ENCODE measurements at regions not wholly inside any gene's neighbourhood (a gene's known extent, or its start where the extent isn't known, plus 50 kb on each side); places are given as distances from the start of the nearest gene placed in this dataset.

DNA sequence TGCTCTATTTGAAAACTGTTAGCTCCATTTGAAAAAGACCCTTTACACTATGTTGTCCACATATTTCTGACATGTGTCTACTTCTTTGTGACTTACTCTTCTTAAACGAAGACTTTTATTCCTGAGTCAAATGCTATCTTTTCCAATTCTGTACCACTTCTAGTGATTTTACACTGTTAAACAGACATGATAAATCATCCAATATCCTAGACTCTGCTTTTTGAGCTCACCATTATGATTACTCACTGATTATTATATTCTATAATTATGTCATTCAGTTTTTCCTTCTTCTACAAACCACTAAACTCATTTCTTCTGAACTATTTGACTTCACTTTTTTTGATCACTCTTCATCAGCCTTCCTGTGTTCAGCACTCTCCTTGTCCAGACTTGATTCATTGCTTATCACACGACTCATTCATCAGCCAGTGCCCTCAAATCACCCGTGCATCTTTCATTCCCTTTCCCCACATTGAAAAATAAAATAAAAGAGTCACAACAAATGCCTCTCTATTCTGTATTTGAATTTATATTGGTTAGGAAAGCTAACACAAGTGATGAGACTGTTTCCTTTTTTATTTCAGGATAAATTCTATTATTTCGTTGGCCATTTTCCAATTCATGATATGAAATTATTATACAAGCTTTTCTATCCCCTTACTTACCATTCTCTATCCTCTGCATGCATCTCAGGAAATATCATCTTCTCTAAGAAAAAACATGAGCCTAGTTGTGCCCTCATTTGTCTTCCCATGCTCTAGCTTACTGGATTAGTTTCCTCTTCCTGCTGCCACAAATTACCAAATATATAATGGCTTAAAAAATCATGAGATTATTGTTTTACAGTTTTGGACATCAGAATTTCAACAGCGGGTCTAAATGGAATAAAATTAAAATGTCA lies 1482.1 kb upstream of the MIR17HG start:
- WGBS (ENCODE audit: extremely low coverage, insufficient coverage, insufficient read length) = no CpG with 5 or more reads among the region's 5 CpGs
- Histone ChIP-seq H3K36me3 (ENCODE audit: control insufficient read depth in 1 of 2, insufficient read depth in 2 of 2, low read length in 2 of 2) (no peaks in the 10 kb centered on the region), H3K23ac (ENCODE audit: low read length) (no peak overlapping the region), H2BK5ac (ENCODE audit: low read depth, low read length, poor library complexity) (no peak overlapping the region), H3K4me1 (ENCODE audit: control insufficient read depth in 1 of 2, insufficient read depth in 2 of 2, low read length in 2 of 2) (no peaks in the 10 kb centered on the region), H3K4ac (ENCODE audit: low read depth, low read length) (no peak overlapping the region), H3K79me1 (ENCODE audit: low read length) (no peaks in the 10 kb centered on the region), H3K9ac (ENCODE audit: low read length) (no peak overlapping the region), H2AFZ (ENCODE audit: insufficient read depth, low read length, poor library complexity) (no peak overlapping the region), H3K14ac (ENCODE audit: low read length) (no peak overlapping the region), H3K4me3 (ENCODE audit: low read depth, low read length) (no peak overlapping the region), H3K4me2 (ENCODE audit: low read length) (no peak overlapping the region), H3K79me2 (ENCODE audit: control insufficient read depth, insufficient read depth, low read length, poor library complexity) (no peaks in the 10 kb centered on the region), H3K9me3 (ENCODE audit: insufficient read depth, low read depth, low read length) (no peaks in the 10 kb centered on the region), H3K27ac (ENCODE audit: low read depth, low read length) (no peak overlapping the region), H3K27me3 (ENCODE audit: insufficient read depth, low read length) (no peaks in the 10 kb centered on the region), H4K12ac (ENCODE audit: low read depth, low read length) (no peak overlapping the region), H4K8ac (ENCODE audit: low read depth, low read length) (no peak overlapping the region), H2BK120ac (ENCODE audit: insufficient read depth, low read length, poor library complexity) (no peak overlapping the region), H4K91ac (ENCODE audit: low read depth, low read length) (no peak overlapping the region), H2BK12ac (ENCODE audit: low read length) (no peak overlapping the region), H2AK5ac (ENCODE audit: low read length) (no peak overlapping the region), H3K18ac (ENCODE audit: low read length) (no peak overlapping the region)
- DNase-seq = no peak

GRCh38 chr13:89869312-89869711 lies 1478.2 kb upstream of the MIR17HG start:
- Histone ChIP-seq H2AFZ (ENCODE audit: insufficient read depth, low read length, poor library complexity) (no peak overlapping the region), H3K9ac (ENCODE audit: low read length) (no peak overlapping the region), H3K79me1 (ENCODE audit: low read length) (no peaks in the 10 kb centered on the region), H3K27ac (ENCODE audit: low read depth, low read length) (no peak overlapping the region), H4K12ac (ENCODE audit: low read depth, low read length) (no peak overlapping the region), H2AK5ac (ENCODE audit: low read length) (no peak overlapping the region), H3K27me3 (ENCODE audit: insufficient read depth, low read length) (no peaks in the 10 kb centered on the region), H3K9me3 (ENCODE audit: insufficient read depth, low read depth, low read length) (no peaks in the 10 kb centered on the region), H3K18ac (ENCODE audit: low read length) (no peak overlapping the region), H3K4me2 (ENCODE audit: low read length) (no peak overlapping the region), H3K14ac (ENCODE audit: low read length) (no peak overlapping the region), H3K79me2 (ENCODE audit: control insufficient read depth, insufficient read depth, low read length, poor library complexity) (no peaks in the 10 kb centered on the region), H4K91ac (ENCODE audit: low read depth, low read length) (no peak overlapping the region), H3K4me3 (ENCODE audit: low read depth, low read length) (no peak overlapping the region), H2BK120ac (ENCODE audit: insufficient read depth, low read length, poor library complexity) (no peak overlapping the region), H3K4ac (ENCODE audit: low read depth, low read length) (no peak overlapping the region), H2BK12ac (ENCODE audit: low read length) (no peak overlapping the region), H4K8ac (ENCODE audit: low read depth, low read length) (no peak overlapping the region), H3K23ac (ENCODE audit: low read length) (no peak overlapping the region), H3K4me1 (ENCODE audit: control insufficient read depth in 1 of 2, insufficient read depth in 2 of 2, low read length in 2 of 2) (no peaks in the 10 kb centered on the region), H2BK5ac (ENCODE audit: low read depth, low read length, poor library complexity) (no peak overlapping the region), H3K36me3 (ENCODE audit: control insufficient read depth in 1 of 2, insufficient read depth in 2 of 2, low read length in 2 of 2) (no peaks in the 10 kb centered on the region)
- no CpG with 5 or more reads among the region's 1 CpG for WGBS (ENCODE audit: extremely low coverage, insufficient coverage, insufficient read length)
- DNase-seq = no peak

DNA sequence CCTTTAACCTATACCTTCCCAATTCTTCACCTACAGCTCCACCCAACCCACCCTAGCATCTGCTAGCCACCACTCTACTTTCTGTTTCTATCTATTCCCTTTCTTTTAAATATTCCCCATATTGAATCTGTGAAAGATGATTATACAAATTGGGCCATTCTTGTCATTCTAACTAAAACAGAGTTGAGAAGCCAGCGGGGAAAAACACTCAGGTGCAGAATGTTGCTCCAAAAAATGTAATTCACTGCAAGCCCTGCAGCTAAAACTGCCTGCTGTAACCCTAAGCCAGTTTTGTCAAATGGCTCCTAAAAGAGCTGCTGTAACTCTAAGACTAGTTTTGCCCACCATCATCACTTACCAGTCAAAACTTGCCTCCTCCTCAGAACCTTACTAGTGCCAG lies 1468.6 kb upstream of the MIR17HG start:
- Histone ChIP-seq H3K9ac (ENCODE audit: low read length) (no peak overlapping the region), H3K4ac (ENCODE audit: low read depth, low read length) (no peak overlapping the region), H3K4me1 (ENCODE audit: control insufficient read depth in 1 of 2, insufficient read depth in 2 of 2, low read length in 2 of 2) (no peaks in the 10 kb centered on the region), H3K27me3 (ENCODE audit: insufficient read depth, low read length) (no peaks in the 10 kb centered on the region), H2BK5ac (ENCODE audit: low read depth, low read length, poor library complexity) (no peak overlapping the region), H3K79me1 (ENCODE audit: low read length) (no peaks in the 10 kb centered on the region), H2AK5ac (ENCODE audit: low read length) (no peak overlapping the region), H4K8ac (ENCODE audit: low read depth, low read length) (no peak overlapping the region), H3K23ac (ENCODE audit: low read length) (no peak overlapping the region), H3K36me3 (ENCODE audit: control insufficient read depth in 1 of 2, insufficient read depth in 2 of 2, low read length in 2 of 2) (no peaks in the 10 kb centered on the region), H3K4me2 (ENCODE audit: low read length) (no peak overlapping the region), H2BK120ac (ENCODE audit: insufficient read depth, low read length, poor library complexity) (no peak overlapping the region), H2AFZ (ENCODE audit: insufficient read depth, low read length, poor library complexity) (no peak overlapping the region), H3K27ac (ENCODE audit: low read depth, low read length) (no peak overlapping the region), H2BK12ac (ENCODE audit: low read length) (no peak overlapping the region), H3K79me2 (ENCODE audit: control insufficient read depth, insufficient read depth, low read length, poor library complexity) (no peaks in the 10 kb centered on the region), H3K14ac (ENCODE audit: low read length) (no peak overlapping the region), H4K12ac (ENCODE audit: low read depth, low read length) (no peak overlapping the region), H3K4me3 (ENCODE audit: low read depth, low read length) (no peak overlapping the region), H3K18ac (ENCODE audit: low read length) (no peak overlapping the region), H4K91ac (ENCODE audit: low read depth, low read length) (no peak overlapping the region), H3K9me3 (ENCODE audit: insufficient read depth, low read depth, low read length) (no peaks in the 10 kb centered on the region)
- no CpG with 5 or more reads among the region's 1 CpG for WGBS (ENCODE audit: extremely low coverage, insufficient coverage, insufficient read length)
- DNase-seq = no peak

GRCh38 chr13:89880201-89880600 lies 1467.3 kb upstream of the MIR17HG start:
- H2BK120ac ChIP-seq (ENCODE audit: insufficient read depth, low read length, poor library complexity) = no peak overlapping the region
- H3K36me3 ChIP-seq (ENCODE audit: control insufficient read depth in 1 of 2, insufficient read depth in 2 of 2, low read length in 2 of 2) = no peaks in the 10 kb centered on the region
- no peak overlapping the region for H3K18ac ChIP-seq (ENCODE audit: low read length)
- no peak for DNase-seq
- H2AK5ac ChIP-seq (ENCODE audit: low read length) = no peak overlapping the region
- no peak overlapping the region for H4K91ac ChIP-seq (ENCODE audit: low read depth, low read length)
- H4K8ac ChIP-seq (ENCODE audit: low read depth, low read length) = no peak overlapping the region
- H3K27ac ChIP-seq (ENCODE audit: low read depth, low read length) = no peak overlapping the region
- H3K4me3 ChIP-seq (ENCODE audit: low read depth, low read length) = no peak overlapping the region
- no peak overlapping the region for H3K9ac ChIP-seq (ENCODE audit: low read length)
- WGBS (ENCODE audit: extremely low coverage, insufficient coverage, insufficient read length) = no CpG with 5 or more reads among the region's 13 CpGs
- H3K9me3 ChIP-seq (ENCODE audit: insufficient read depth, low read depth, low read length) = no peaks in the 10 kb centered on the region
- no peak overlapping the region for H2BK12ac ChIP-seq (ENCODE audit: low read length)
- H3K4ac ChIP-seq (ENCODE audit: low read depth, low read length) = no peak overlapping the region
- no peak overlapping the region for H4K12ac ChIP-seq (ENCODE audit: low read depth, low read length)
- H3K14ac ChIP-seq (ENCODE audit: low read length) = no peak overlapping the region
- H2BK5ac ChIP-seq (ENCODE audit: low read depth, low read length, poor library complexity) = no peak overlapping the region
- H3K23ac ChIP-seq (ENCODE audit: low read length) = no peak overlapping the region
- H3K4me1 ChIP-seq (ENCODE audit: control insufficient read depth in 1 of 2, insufficient read depth in 2 of 2, low read length in 2 of 2) = no peaks in the 10 kb centered on the region
- H2AFZ ChIP-seq (ENCODE audit: insufficient read depth, low read length, poor library complexity) = no peak overlapping the region
- H3K27me3 ChIP-seq (ENCODE audit: insufficient read depth, low read length) = no peaks in the 10 kb centered on the region
- no peak overlapping the region for H3K4me2 ChIP-seq (ENCODE audit: low read length)
- H3K79me2 ChIP-seq (ENCODE audit: control insufficient read depth, insufficient read depth, low read length, poor library complexity) = no peaks in the 10 kb centered on the region
- H3K79me1 ChIP-seq (ENCODE audit: low read length) = no peaks in the 10 kb centered on the region

All from trophoblast cell (in vitro differentiated cells and primary cell).